SH-SY5Y (cell line): ENCODE measurements at regions not wholly inside any gene's neighbourhood (a gene's known extent, or its start where the extent isn't known, plus 50 kb on each side); places are given as distances from the start of the nearest gene placed in this dataset.

Experiments used
- GATA2 ChIP-seq: IDR thresholded peaks from 2 replicates; pipeline ENCODE4 v1.6.1; 2011; ENCODE audit warnings: mild to moderate bottlenecking, low read depth, low read length
- GATA3 ChIP-seq: IDR thresholded peaks from 2 replicates; pipeline ENCODE4 v1.6.1; 2011; ENCODE audit warnings: low read depth, mild to moderate bottlenecking, low read length, moderate library complexity

- no peak for TF ChIP-seq GATA2
- no peak for TF ChIP-seq GATA3
Observed at GRCh38 chr18:38318416-38318815, 752.8 kb upstream of the CELF4 start.
